ENCODE measurements at regions not wholly inside any gene's neighbourhood (a gene's known extent, or its start where the extent isn't known, plus 50 kb on each side); places are given as distances from the start of the nearest gene placed in this dataset.
"Not testable (repeated sequence)": the region's sequence is repeated elsewhere in the genome, so short reads cannot be mapped to it uniquely, and the experiment has no call there.

DNA sequence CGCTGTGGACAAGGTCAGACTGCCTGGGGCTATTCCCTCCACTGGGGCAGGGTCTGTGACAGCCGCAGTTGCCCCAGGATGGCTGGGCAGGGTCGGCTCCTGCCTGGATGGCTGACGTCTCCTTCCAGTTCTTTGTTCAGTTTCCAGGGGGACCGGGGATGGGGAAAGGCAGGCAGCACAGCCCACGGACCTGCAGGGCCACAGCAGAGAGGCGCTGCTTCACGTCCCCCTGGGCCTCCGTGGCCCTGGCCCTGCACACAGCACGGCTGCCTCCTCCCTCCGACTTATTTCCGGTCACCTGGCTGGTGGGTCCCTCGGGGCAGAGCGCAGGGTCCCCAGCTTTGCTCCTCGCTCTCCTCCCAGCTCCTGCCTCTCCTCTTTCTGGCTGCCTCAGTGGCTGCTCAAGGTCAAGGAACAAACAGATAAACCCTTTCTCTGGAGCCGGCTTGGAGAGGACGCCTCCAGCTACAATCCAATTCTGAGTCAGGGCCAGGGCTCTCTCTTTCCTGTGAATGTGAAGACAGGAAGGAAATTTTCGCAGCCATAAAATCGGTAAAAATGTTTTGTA, 169.7 kb downstream of the C9orf50 start:
- DNase-seq, result no peak
- H3K4me1 ChIP-seq, result no peaks in the 10 kb centered on the region
- 35 to 44% (median 38%) methylated on average over 19 of the region's 19 CpGs for WGBS, 3 donors
- TF ChIP-seq, protein P1, sequence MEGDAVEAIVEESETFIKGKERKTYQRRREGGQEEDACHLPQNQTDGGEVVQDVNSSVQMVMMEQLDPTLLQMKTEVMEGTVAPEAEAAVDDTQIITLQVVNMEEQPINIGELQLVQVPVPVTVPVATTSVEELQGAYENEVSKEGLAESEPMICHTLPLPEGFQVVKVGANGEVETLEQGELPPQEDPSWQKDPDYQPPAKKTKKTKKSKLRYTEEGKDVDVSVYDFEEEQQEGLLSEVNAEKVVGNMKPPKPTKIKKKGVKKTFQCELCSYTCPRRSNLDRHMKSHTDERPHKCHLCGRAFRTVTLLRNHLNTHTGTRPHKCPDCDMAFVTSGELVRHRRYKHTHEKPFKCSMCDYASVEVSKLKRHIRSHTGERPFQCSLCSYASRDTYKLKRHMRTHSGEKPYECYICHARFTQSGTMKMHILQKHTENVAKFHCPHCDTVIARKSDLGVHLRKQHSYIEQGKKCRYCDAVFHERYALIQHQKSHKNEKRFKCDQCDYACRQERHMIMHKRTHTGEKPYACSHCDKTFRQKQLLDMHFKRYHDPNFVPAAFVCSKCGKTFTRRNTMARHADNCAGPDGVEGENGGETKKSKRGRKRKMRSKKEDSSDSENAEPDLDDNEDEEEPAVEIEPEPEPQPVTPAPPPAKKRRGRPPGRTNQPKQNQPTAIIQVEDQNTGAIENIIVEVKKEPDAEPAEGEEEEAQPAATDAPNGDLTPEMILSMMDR (IDR thresholded peaks at IDR 0.05), result no peak
- no peaks in the 10 kb centered on the region for H3K36me3 ChIP-seq (ENCODE audit: insufficient read depth in 1 of 2, low read depth in 1 of 2)
- ATAC-seq, result peak in 1 of 4 donors; percentile 22
- intact Hi-C loops (cut with DNase I), result no loop called here
- no peaks in the 10 kb centered on the region for H3K9me3 ChIP-seq
- no peak overlapping the region for H3K4me3 ChIP-seq
- no peaks in the 10 kb centered on the region for H3K27me3 ChIP-seq (ENCODE audit: insufficient read depth in 3 of 3, low read length in 2 of 3)
- H3K27ac ChIP-seq, result peak overlapping the region; percentile 23

DNA sequence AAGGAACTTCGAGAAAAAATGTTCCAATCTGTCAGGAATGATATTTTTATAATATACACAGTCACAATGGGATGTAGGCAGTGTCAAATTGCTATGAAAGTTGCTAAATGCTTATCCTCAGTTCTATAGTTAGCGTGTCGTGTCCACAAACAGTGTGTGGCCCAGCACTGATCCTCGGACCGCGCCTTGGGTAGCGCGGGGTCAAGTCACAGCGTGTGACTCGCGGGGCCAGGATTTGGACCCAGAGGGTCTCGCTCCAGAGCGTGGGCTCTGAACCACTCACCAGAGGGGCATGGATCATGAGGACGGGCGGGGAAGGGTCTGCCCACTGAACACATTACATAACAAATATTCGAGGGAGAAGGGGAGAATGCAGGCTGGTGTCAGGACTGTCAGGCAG, 171.8 kb downstream of the C9orf50 start:
- Histone ChIP-seq H3K9me3 (no peaks in the 10 kb centered on the region), H3K4me1 (no peaks in the 10 kb centered on the region), H3K36me3 (ENCODE audit: insufficient read depth in 1 of 2, low read depth in 1 of 2) (no peaks in the 10 kb centered on the region), H3K27me3 (ENCODE audit: insufficient read depth in 3 of 3, low read length in 2 of 3) (no peaks in the 10 kb centered on the region), H3K27ac (no peak overlapping the region), H3K4me3 (no peak overlapping the region)
- ATAC-seq (no peak), DNase-seq (no peak)
- 85 to 89% (median 87%) methylated on average over 16 of the region's 16 CpGs for WGBS, 3 donors
- TF ChIP-seq, protein P1 (IDR thresholded peaks at IDR 0.05), result no peak
- intact Hi-C loops (cut with DNase I), result no loop called here

DNA sequence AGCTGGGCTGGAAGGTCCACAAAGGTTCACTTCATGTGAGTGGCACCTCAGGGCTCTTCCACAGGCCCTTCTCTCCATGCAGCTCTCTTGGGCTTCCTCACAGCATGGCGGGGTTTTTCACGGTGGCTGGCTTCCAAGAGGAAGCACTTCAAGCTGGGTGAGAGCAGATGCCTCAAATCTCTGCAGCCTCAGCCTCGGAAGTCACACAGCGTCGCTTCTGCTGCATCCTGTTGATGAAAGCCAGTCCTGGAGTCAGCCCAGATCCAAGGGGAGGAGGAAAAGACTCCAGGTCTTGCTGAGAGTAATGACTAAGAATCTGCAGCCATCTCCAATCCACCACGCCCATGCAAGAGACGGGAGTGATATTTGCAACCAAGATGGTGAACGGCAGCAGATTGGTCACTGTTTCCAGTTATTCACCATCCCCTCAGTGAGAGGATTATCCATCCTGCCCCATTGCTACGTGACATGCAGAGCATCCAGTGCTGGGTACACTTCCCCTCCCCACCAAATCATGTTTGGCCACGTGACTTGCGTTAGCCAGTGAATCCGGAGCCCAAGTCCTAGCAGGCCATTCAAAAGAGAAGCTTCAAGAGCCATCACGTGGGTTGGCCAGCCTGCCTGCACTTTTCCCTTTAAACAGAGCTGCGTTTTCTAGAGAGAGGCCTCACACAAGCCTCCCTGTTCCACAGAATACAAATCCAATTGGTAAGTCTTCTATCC, 173.9 kb downstream of the C9orf50 start:
- ATAC-seq (no peak), DNase-seq (no peak)
- TF ChIP-seq, protein P1 (IDR thresholded peaks at IDR 0.05), result no peak
- Histone ChIP-seq H3K36me3 (ENCODE audit: insufficient read depth in 1 of 2, low read depth in 1 of 2) (no peaks in the 10 kb centered on the region), H3K4me1 (no peaks in the 10 kb centered on the region), H3K27me3 (ENCODE audit: insufficient read depth in 3 of 3, low read length in 2 of 3) (no peaks in the 10 kb centered on the region), H3K4me3 (no peak overlapping the region), H3K9me3 (no peaks in the 10 kb centered on the region), H3K27ac (no peak overlapping the region)
- intact Hi-C loops (cut with DNase I), result no loop called here
- WGBS, 3 donors, result 74 to 77% (median 76%) methylated on average over 14 of the region's 14 CpGs

GRCh38 chr9:129445794-129446306, 175.1 kb downstream of the C9orf50 start:
- TF ChIP-seq, protein P1 (IDR thresholded peaks at IDR 0.05), result no peak
- Histone ChIP-seq H3K36me3 (ENCODE audit: insufficient read depth in 1 of 2, low read depth in 1 of 2) (no peaks in the 10 kb centered on the region), H3K9me3 (no peaks in the 10 kb centered on the region), H3K27me3 (ENCODE audit: insufficient read depth in 3 of 3, low read length in 2 of 3) (no peaks in the 10 kb centered on the region), H3K4me3 (no peak overlapping the region), H3K4me1 (no peaks in the 10 kb centered on the region), H3K27ac (no peak overlapping the region)
- ATAC-seq (no peak), DNase-seq (no peak)
- 89 to 93% (median 91%) methylated on average over 10 of the region's 10 CpGs for WGBS, 3 donors
- intact Hi-C loops (cut with DNase I), result no loop called here

GRCh38 chr9:129443515-129444164, 177.3 kb downstream of the C9orf50 start:
- DNase-seq; H3K27me3 ChIP-seq (ENCODE audit: insufficient read depth in 3 of 3, low read length in 2 of 3); H3K27ac ChIP-seq; H3K4me1 ChIP-seq; H3K36me3 ChIP-seq (ENCODE audit: insufficient read depth in 1 of 2, low read depth in 1 of 2); H3K4me3 ChIP-seq; H3K9me3 ChIP-seq; ATAC-seq; intact Hi-C loops (cut with DNase I): not testable (repeated sequence)
- 93 to 96% (median 93%) methylated on average over 8 of the region's 8 CpGs for WGBS, 3 donors

Data from psoas muscle (tissue), 7 donors.